HG03039 (cell line): ENCODE measurements at regions not wholly inside any gene's neighbourhood (a gene's known extent, or its start where the extent isn't known, plus 50 kb on each side); places are given as distances from the start of the nearest gene placed in this dataset.
A peak's percentile ranks its signal among the peaks of the same experiment; 100 is the strongest.

Experiments used
- ATAC-seq: cut with Tn5 transposase; IDR thresholded peaks from one replicate; pipeline ENCODE4 v1.9.1; 2021; ENCODE audit warnings: mild to moderate bottlenecking, moderate library complexity; ENCODE audit not compliant: unreplicated experiment

DNA sequence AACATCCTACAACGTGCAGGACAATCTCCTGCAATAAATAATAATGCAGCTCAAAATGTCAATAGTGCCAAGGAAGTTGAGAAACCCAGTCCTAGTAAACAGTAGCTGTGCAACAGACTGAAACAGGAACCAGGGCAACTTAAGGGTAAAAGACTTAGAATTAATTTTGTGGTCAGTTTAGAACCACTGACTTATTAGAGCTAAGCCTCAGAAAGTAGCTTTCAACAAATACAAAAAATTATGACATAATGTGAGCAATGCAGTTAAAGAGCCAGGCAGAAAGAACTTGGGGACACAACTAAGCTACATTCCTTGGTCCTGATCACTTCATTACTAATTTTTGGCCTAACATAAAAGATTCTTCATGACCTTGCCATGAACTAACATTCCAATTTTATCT lies 195.4 kb downstream of the MACC1 start:
- ATAC-seq = peak; percentile 69

DNA sequence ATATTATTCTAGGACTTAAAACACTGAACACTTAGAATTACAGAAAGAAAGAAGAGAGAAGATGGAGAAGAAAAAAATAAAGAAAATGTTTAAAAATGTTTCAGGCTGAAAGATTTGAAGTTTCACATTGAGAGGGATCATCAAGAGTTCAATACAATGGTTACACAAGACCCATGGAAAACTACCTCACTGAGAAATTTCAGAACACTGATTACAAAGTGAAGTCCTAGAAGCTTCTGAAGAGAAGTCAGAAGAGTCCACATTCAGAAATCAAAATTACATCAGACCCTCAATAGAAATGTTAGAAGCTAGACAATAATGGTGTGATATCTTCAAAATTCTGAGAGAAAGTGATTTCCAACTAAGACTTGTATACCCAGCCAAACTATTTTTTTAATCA lies 196.1 kb downstream of the MACC1 start:
- no peak for ATAC-seq

DNA sequence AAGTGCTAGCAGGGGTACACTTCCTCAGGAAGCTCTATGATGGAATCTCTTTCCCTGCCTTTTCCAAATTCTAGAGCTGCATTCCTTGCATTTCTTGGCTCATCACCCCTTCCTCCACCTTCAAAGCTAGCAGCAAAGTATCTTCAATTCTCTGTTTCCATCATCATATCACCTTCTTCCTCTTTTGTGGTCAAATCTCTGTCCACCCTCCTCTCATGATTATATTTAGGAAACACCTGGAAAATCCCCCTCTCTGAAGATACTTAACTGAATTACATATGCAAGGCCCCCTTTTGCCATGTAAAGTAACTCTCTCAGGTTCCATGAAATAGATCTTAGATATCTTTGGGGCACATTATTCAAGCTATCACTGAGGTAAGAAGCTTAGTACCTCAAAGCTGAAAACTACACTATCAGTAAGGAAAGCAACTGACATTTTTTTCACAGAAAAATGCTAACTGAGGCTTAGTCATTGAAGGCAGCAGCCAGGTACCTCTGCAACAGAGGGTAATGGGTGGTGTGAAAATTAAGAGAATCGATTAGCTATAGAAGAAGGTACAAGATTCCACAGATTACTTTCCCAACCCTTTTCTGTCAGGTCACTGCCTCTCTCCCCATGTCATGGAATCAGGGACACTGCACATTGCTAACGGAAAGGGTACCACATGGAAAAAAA lies 197.3 kb downstream of the MACC1 start:
- peak; percentile 78 for ATAC-seq

GRCh38 chr7:20016669-20017068 lies 200.5 kb downstream of the MACC1 start:
- no peak for ATAC-seq

DNA sequence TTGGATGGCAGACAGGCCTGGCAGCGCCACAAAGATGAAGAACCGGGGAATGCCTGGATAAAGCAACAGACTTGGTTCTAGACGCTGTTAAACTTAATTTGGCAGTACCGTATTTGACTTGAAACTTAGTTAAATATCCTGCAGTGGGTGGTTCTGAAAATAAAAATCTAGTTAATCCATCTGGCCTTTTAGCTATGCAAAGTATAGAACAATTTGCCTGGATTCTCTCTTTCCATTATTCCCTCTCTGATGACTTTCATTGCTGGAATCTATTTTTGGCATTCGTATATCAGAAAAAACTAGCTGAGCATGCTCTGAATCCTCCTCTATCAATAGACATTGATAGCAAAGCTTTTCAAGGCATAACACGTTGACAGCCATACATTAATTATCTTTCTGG lies 203.6 kb downstream of the MACC1 start:
- ATAC-seq = no peak

DNA sequence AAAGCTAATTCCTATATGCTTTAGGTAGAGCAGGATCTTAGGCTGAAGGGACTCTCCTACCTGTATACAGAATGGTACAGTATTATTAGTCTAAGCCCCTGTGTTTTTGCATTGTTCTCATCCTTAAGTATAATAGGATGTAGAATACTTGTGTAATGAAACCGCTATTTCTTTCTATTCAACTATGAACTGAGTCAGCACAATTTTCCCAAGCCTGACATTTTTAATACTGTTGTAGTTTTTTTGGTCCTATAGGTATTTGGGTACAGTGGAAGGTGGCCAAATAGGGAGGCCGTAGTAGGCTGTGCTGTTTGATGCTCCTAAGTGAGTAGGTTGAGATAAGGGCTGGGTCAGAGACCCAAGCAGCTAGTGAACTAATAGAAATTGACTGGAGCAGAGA lies 205.1 kb downstream of the MACC1 start:
- no peak for ATAC-seq

- ATAC-seq = no peak
Measured at GRCh38 chr7:20010877-20011276, 206.3 kb downstream of the MACC1 start.

GRCh38 chr7:20007510-20007909 lies 209.7 kb downstream of the MACC1 start:
- ATAC-seq = no peak

GRCh38 chr7:20005081-20005480 lies 212.1 kb downstream of the MACC1 start:
- ATAC-seq = no peak

DNA sequence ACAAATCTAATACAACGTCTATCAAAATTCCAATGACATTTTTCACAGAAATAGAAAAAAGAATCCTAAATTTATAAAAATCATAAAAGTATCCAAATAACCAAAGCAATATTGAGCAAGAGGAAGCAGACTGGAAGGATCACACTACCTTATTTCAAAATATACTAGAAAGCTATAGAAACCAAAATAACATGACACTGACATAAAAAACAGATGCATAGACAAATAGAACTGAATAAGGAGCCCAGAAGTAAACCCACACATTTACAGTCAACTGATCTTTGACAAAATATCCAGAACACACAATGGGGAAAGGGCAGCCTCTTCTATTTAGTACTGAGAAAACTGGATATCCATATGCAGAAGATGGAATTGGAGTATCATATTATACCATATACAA lies 217.5 kb downstream of the MACC1 start:
- ATAC-seq = no peak

- ATAC-seq = no peak
Measured at GRCh38 chr7:19991936-19992335, 218.5 kb upstream of the TMEM196 start.

DNA sequence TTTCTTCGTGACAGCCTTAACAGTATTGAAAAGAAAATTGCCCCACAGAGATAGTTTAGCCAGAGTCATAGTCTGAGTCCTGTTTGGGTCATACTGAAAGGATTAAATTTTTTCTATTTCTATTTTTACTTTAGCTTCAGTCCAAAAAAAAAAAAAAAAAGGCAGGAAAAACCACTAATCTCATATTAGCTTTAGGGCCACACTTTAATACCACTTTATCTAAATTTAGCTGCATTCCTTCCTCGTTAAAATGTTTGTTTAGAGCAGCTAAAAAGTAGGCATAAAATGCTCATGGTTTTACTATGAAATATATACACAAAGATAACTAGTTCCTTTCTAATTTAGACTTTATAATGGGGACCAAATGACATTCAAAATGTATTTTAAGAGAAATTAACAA lies 216.5 kb upstream of the TMEM196 start:
- no peak for ATAC-seq

DNA sequence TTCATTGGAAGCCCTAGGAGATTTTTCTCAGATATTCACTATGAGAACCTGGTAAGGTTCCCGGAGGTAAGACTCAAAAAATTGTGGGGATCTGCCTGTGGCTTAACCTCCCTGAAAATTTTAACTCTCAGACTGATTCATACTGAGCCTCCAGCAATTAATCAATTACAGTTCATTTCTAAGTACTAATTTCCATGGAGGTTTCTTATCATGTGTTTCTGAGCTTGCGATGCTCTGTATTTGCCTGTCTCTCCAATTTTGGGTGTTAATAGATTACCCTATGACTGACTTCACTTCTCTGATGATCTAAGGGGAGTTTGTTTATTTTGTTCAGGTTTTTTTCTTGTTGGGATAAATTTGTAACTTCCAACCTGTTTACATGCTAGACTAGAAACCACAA lies 215.4 kb upstream of the TMEM196 start:
- no peak for ATAC-seq

DNA sequence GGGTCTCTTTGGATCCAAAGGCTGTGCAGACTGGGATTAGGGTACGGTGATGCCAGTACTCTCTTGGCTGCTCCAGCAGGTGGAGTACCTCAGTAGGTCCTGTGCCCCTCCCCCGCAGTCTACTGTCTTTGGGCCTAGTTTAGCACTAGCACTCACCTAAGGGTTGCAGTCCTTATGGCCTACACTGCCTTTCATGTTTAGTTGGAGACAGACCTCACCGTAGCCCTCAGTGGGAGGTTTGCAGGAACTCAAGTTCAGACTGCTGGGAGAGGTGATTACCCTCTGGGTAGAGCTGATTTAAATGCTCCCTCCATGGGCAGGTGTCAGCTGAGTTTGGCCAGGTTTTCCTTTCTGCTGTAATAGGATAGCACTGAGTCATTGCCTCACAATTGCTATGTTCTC lies 210.8 kb upstream of the TMEM196 start:
- no peak for ATAC-seq

DNA sequence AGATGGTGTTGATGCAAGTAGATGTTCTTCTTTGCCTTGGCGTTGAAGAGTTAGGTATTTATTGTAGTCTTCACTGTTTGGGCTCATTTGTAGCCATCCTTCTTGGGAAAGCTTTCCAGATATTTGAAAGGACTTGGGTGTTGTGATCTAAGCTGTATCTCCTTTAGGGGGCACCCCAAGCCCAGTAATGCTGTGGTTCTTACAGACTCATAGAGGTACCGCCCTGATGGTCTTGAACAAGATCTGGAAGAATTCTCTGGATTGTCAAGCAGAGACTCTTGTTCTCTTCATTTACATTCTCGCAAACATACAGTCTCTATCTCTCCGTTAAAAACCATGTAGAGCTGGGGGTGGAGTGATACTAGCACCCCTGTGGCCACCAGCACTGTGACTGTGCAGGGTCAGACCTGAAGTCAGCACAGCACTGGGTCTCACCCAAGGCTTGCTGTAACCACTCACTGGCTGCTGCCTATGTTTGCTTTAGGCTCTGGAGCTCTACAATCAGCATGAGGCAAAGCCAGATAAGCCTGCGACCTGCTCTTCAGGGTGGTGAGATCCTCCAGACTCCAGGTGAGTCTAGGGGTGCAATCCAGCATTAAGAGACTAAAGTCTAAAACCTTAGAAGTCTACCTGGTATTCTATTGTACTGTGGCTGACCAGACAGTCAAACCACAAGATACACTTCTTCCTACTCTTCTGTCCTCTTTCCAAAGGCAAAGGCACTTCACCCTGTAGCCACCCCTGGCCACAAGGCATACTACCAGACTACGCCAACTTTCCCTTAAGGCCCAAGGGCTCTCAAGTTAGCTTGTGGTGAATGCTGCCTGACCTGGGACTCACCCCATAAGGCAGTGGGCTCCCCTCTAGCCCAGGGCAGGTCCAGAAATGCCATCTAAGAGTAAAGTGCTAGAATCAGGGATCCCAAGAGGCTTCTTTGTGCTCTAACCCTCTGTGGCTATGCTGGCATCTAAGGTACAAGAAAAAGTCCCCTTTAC lies 209.7 kb upstream of the TMEM196 start:
- ATAC-seq = no peak

DNA sequence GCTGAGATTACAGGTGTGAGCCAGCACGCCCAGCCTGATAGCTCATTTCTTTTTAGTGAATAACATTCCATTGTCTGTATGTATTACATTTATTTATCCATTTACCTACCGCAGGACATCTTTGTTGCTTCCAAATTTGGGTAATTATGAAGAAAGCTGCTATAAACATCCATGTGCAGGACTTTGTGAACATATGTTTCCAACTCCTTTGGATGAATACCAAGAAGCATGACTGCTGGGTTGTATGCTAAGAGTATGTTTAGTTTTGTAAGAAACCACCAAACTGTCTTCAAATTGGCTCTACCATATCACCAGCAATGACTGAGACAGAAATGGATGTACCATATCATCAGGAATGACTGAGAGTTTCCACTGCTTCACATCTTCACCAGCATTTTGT lies 200.2 kb upstream of the TMEM196 start:
- no peak for ATAC-seq

DNA sequence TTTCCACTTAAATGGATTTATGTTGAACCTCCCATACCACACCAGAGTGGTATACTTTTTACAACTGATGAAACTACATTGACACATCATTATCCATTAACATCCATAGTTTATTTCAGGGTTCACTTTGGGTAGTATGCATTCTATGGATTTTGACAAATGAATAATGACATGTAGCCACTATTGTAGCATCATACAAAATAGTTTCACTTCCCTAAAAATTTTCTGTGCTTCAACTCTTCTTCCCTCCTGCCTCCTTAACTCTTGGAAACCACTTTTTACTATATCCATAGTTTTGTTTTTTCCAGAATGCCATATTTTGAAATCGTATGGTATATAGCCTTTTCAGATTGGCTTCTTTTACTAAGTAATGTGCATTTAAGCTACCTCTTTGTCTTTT lies 199.5 kb upstream of the TMEM196 start:
- no peak for ATAC-seq

DNA sequence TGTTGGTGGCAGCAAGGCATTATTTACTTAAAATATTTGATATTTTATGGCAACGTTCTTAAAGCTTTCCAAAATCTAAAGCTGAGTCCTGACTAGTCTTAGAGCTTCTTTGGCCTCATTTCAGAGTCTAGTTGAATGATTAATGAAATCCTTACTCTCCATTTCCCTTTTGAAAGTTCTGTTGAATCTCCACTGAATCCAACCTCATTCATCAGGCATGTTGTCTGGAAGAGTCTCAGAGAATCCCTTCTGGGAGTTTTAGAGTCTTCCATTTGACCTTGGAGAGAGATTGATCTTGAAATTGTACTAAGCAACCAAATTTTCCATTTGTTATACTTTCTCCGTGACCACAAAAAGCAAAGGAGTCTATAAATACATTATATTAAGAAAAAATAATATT lies 198.5 kb upstream of the TMEM196 start:
- no peak for ATAC-seq

GRCh38 chr7:19970514-19970913 lies 197.1 kb upstream of the TMEM196 start:
- ATAC-seq = no peak

GRCh38 chr7:19969859-19970493 lies 196.6 kb upstream of the TMEM196 start:
- ATAC-seq = no peak

GRCh38 chr7:19964246-19964645 lies 190.8 kb upstream of the TMEM196 start:
- no peak for ATAC-seq

DNA sequence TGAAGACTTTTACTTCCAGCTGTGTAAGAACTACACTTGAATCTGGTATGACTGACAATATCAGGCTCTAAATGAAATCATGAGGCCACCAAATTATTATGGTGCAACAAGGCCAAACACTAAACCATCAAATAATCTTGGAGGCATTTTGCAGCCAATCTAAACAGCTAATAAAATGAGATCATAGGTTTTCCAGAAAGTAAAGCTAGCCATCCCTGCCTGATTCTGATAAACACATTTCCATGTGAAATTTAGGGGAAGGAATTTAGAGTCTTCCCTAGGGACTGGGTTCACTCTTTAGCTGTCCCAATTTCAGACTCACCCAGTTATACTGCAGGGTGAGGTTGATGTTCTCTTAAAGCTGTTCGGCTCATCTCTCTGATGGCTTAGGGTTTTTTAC lies 190.3 kb upstream of the TMEM196 start:
- no peak for ATAC-seq
